ENCODE measurements at regions not wholly inside any gene's neighbourhood (a gene's known extent, or its start where the extent isn't known, plus 50 kb on each side); places are given as distances from the start of the nearest gene placed in this dataset.

DNA sequence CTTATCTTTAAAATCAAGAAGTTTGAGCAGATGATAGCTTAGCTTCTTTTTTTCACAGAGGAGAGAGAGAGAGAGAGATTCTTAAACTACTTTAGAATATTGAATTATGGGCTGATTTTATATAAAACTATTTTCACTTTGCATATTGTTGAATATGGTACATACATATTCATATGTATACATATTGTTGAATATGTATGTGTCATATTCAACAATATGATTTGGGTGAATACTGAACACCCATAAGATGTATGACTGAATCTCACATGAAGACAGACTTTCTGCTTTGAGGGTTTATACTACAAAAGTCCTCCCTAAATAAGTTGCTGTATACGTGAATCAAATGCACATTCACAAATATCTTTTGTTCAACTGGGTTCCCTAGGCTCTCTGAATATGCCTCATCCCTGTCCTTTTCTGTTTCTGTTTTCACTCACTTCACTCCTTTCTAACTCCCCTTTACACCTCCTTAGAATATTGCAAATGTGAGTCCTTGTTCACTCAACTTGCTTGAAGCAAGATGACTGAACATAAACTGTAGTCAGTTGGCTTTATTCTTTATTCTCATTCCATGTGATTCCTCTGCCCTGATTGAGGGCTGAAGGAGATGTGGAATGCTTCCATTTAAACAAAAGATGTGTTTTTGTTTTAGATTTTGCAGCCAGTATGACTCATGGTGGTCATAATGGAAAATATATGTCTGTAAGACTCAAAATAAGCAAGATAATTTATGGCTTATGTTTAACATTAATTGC lies 225.4 kb upstream of the DAB2 start:
- in situ Hi-C loops (cut with MboI; ENCODE audit: low sequenced_read_pairs): no loop called here
- H3K4me3 ChIP-seq: no peak overlapping the region
- H3K9me3 ChIP-seq: no peaks in the 10 kb centered on the region
- no peaks in the 10 kb centered on the region for H3K27me3 ChIP-seq (ENCODE audit: low read depth)
- peaks cover 5% of the 10 kb centered on the region; the same call in 1 of the 2 replicates for H3K4me1 ChIP-seq
- DNase-seq (ENCODE audit: low spot score in 2 of 2): no peak
- no peaks in the 10 kb centered on the region for H3K36me3 ChIP-seq (replicated peaks)

DNA sequence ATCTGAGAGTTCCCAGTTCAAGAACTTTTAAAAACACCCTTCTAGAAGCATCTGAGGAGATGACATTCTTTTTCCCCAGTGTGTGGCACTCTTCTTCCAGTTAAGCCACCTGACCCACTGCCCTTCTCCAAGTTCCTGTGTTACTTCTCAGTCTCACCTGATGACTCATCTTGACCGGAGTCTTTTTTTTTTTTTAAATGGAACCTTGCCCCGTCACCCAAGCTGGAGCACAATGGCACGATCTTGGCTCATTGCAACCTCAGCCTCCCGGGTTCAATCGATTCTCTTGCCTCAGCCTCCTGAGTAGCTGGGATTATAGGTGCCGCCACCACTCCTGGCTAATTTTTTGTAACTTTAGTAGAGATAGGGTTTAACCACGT lies 224.1 kb upstream of the DAB2 start:
- no peaks in the 10 kb centered on the region for H3K9me3 ChIP-seq
- DNase-seq (ENCODE audit: low spot score in 2 of 2): no peak

DNA sequence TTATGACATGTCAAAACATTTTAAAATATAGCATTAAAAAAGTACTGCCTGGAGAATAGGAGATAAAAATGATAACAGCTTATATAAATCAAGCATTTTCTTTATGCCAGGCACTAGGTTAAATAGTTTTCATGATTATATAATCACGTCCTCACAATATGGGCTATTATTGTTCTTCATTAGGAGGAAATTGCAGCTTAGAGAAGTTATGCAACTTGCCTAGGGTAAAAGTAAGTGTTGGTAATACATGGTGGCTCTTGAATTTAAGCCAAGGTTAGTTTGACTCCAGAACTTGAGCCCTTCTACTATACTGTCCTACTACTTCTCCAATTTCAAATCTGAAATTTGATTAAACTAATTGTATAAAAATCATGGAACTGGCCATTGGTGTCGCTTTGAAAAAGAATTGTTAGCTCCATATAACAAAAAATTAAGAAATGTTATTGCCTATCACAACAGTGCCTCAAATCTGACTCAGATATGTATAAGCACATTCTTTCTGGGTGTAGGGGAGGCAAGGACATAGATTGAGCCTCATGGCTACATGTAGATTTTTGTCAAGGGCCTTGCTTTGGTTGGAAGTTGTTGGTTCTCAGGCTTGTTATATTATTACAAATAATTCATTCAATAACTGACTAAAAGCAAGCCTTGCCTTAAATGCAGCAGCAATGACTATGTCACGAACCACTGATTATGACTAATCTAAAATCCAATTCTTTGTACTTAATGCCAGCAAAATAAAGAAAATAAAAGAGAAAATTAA lies 223.5 kb upstream of the DAB2 start:
- Histone ChIP-seq H3K36me3 (replicated peaks) (no peaks in the 10 kb centered on the region), H3K4me3 (no peak overlapping the region), H3K4me1 (peaks cover 5% of the 10 kb centered on the region; the same call in 1 of the 2 replicates), H3K9me3 (no peaks in the 10 kb centered on the region), H3K27me3 (ENCODE audit: low read depth) (no peaks in the 10 kb centered on the region)
- DNase-seq (ENCODE audit: low spot score in 2 of 2): no peak
- in situ Hi-C loops (cut with MboI; ENCODE audit: low sequenced_read_pairs): no loop called here

More for the DNA sequence above, 224.1 kb upstream of the DAB2 start:
- Histone ChIP-seq H3K27me3 (ENCODE audit: low read depth) (no peaks in the 10 kb centered on the region), H3K36me3 (replicated peaks) (no peaks in the 10 kb centered on the region), H3K4me1 (peaks cover 5% of the 10 kb centered on the region; the same call in 1 of the 2 replicates), H3K4me3 (no peak overlapping the region)
- in situ Hi-C loops (cut with MboI; ENCODE audit: low sequenced_read_pairs): no loop called here

DNA sequence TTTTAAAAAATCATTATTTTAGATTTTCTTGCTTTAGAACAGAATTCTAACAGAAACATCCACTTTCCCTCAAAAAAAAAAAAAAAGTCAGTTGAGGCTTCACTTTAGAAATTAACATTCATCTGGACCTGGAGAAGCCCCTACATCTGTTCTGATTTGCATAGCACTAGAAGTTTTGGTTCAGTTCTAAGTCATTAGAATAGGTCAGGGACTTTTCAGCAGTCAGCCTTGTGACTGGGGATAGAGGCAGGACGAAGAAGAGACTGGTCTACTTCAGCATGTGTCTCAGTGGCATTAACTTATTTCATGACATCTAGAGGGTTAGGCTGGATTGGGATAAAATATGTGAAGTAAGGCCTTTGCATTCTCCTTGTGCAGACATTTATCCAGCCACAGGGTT lies 215.8 kb upstream of the DAB2 start:
- Histone ChIP-seq H3K27me3 (ENCODE audit: low read depth) (no peaks in the 10 kb centered on the region), H3K4me3 (no peak overlapping the region), H3K36me3 (replicated peaks) (no peaks in the 10 kb centered on the region), H3K4me1 (no peaks in the 10 kb centered on the region), H3K9me3 (no peaks in the 10 kb centered on the region)
- in situ Hi-C loops (cut with MboI; ENCODE audit: low sequenced_read_pairs): no loop called here
- no peak for DNase-seq (ENCODE audit: low spot score in 2 of 2)

DNA sequence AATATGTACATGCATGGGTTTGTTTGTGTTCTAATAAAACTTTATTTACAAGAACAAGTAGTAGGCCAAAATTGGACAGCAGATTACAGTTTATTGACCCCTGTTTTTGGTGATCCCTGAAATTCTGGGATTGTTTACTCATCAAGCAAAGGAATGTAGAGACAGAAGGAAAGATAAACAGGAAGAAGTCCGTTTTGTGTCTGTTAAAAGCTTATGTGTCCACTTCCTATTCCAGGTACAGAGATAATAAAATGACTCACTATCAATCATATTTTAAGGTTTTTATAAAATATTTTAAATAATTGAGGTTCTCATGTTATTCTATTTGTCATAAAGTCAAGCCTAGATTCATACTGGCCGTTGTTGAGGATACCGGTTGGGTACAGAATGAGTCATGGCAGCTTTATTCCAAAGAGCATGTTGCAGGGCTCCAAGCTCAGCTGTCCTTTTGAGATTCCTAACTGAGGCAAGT lies 214.9 kb upstream of the DAB2 start:
- H3K9me3 ChIP-seq: no peaks in the 10 kb centered on the region
- DNase-seq (ENCODE audit: low spot score in 2 of 2): no peak
- H3K27me3 ChIP-seq (ENCODE audit: low read depth): no peaks in the 10 kb centered on the region
- in situ Hi-C loops (cut with MboI; ENCODE audit: low sequenced_read_pairs): no loop called here
- no peaks in the 10 kb centered on the region for H3K4me1 ChIP-seq
- no peak overlapping the region for H3K4me3 ChIP-seq
- H3K36me3 ChIP-seq (replicated peaks): no peaks in the 10 kb centered on the region

DNA sequence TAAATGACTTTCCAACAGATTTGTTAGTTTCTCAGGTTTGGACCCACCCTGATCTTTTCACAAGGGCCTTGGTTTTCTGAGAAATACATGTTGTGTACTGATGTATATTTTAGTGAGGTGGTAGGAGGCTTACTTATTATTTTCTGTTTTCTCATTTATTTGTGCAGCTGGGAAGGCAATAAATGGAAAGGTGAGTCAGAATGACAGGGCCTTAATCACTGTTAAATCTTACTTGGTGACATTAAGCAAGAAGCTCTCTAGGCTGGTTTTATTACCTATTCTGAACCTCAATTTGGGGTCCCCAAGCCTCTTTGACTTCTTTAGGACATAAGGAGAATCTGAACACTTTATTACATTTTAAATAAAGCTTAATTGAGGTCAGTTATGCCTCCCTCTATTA lies 214.0 kb upstream of the DAB2 start:
- Histone ChIP-seq H3K36me3 (replicated peaks) (no peaks in the 10 kb centered on the region), H3K4me1 (no peaks in the 10 kb centered on the region), H3K4me3 (no peak overlapping the region), H3K27me3 (ENCODE audit: low read depth) (no peaks in the 10 kb centered on the region), H3K9me3 (no peaks in the 10 kb centered on the region)
- DNase-seq (ENCODE audit: low spot score in 2 of 2): no peak
- in situ Hi-C loops (cut with MboI; ENCODE audit: low sequenced_read_pairs): no loop called here

DNA sequence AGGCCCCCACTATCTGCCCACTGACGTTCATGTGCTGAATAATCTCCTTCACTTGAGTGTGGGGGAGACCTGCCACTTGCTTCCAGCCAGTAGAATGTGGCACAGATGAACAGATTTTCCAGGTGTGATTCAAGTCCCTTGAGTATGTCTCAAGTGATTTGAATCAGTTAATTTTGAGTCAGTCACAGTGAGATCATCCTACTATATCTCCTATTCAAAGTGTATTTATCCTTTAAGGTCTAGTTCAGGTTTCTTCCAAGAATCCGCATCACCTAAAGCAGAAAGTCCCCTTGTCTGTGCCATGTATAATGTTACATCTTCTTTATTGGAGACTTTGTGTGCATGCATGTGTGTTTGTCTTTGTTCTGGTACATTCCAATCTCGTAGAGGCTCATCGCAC lies 208.3 kb upstream of the DAB2 start:
- Histone ChIP-seq H3K36me3 (replicated peaks) (no peaks in the 10 kb centered on the region), H3K4me3 (no peak overlapping the region), H3K27me3 (ENCODE audit: low read depth) (no peaks in the 10 kb centered on the region), H3K9me3 (no peaks in the 10 kb centered on the region), H3K4me1 (no peaks in the 10 kb centered on the region)
- no peak for DNase-seq (ENCODE audit: low spot score in 2 of 2)
- in situ Hi-C loops (cut with MboI; ENCODE audit: low sequenced_read_pairs): no loop called here

DNA sequence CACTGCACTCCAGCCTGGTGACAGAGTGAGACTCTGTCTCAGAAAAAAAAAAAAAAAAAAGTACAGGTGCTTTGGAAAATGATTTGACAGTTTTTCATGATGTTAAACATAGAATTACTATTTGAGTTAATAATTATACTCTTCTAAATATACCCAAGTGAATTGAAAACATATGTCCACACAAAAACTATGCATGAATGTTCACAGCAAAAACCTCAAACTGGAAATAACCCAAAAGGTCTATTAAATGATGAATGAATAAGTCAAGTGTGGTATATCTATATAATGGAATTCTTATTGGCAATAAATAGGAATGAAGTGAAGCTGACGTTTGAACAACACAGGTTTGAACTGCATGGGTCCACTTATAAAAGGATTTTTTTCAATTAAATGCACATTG lies 207.2 kb upstream of the DAB2 start:
- in situ Hi-C loops (cut with MboI; ENCODE audit: low sequenced_read_pairs): no loop called here
- Histone ChIP-seq H3K9me3 (no peaks in the 10 kb centered on the region), H3K4me3 (no peak overlapping the region), H3K4me1 (no peaks in the 10 kb centered on the region), H3K36me3 (replicated peaks) (no peaks in the 10 kb centered on the region), H3K27me3 (ENCODE audit: low read depth) (no peaks in the 10 kb centered on the region)
- no peak for DNase-seq (ENCODE audit: low spot score in 2 of 2)

DNA sequence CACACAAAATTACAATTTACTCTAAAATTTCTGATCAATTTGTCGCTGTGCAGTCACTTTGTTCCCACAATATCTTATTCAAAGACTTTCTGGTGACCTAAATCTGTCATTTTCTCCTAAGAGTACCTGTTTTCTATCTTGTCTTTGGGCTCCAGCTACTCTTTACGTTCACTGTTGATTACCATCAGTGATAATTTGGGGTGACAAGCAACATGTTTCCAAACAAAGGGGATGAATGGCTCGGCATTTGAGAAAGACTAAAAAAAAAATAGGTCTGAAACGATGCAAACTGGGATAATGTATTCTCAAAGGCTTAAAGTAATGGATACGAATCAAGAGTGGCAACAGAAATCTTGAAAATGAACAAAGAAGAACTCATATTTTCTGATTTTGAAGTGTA lies 205.2 kb upstream of the DAB2 start:
- Histone ChIP-seq H3K27me3 (ENCODE audit: low read depth) (no peaks in the 10 kb centered on the region), H3K36me3 (replicated peaks) (no peaks in the 10 kb centered on the region), H3K9me3 (no peaks in the 10 kb centered on the region), H3K4me3 (no peak overlapping the region), H3K4me1 (no peaks in the 10 kb centered on the region)
- in situ Hi-C loops (cut with MboI; ENCODE audit: low sequenced_read_pairs): no loop called here
- DNase-seq (ENCODE audit: low spot score in 2 of 2): no peak

DNA sequence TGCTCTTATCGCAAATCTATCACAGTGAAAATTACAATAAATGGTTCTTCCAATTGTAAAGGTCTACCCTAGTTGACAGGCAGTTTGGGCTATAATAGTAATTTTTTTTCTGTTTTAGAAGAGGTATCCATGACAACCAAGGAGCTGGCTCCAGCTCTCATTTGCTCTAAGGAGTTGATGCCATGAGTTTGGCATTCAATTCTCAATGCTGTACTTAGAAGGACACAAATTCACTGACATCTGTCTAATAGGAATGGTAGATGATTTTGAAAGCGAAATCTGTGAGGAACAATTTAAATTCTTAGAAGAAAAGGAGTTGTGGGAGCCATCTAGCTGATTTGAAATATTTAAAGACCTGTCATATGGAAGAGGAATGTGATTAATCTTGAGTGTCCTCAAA lies 203.6 kb upstream of the DAB2 start:
- no peaks in the 10 kb centered on the region for H3K9me3 ChIP-seq
- DNase-seq (ENCODE audit: low spot score in 2 of 2): no peak
- in situ Hi-C loops (cut with MboI; ENCODE audit: low sequenced_read_pairs): no loop called here
- H3K4me3 ChIP-seq: no peak overlapping the region
- no peaks in the 10 kb centered on the region for H3K4me1 ChIP-seq
- H3K27me3 ChIP-seq (ENCODE audit: low read depth): no peaks in the 10 kb centered on the region
- H3K36me3 ChIP-seq (replicated peaks): no peaks in the 10 kb centered on the region

DNA sequence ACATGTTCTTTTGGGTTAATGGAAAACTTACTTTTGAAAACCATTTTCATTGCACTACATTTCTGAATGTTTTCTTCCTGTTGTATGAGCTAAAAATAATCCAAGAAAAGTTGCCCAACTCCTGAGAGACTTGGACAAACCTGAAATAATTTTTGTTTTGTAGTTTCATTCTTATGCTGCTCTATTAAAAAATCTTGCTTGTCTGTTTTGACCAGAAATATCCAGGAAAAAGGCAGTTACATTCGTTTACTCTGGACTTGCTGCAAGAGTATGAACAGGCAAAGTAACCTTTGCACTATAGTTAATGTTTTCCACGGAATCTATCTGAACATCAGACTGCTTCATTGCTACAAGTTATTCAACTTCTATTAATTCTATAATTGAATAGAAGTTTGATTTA lies 200.1 kb upstream of the DAB2 start:
- in situ Hi-C loops (cut with MboI; ENCODE audit: low sequenced_read_pairs): no loop called here
- Histone ChIP-seq H3K9me3 (no peaks in the 10 kb centered on the region), H3K4me3 (no peak overlapping the region), H3K36me3 (replicated peaks) (no peaks in the 10 kb centered on the region), H3K27me3 (ENCODE audit: low read depth) (no peaks in the 10 kb centered on the region), H3K4me1 (no peaks in the 10 kb centered on the region)
- DNase-seq (ENCODE audit: low spot score in 2 of 2): no peak

DNA sequence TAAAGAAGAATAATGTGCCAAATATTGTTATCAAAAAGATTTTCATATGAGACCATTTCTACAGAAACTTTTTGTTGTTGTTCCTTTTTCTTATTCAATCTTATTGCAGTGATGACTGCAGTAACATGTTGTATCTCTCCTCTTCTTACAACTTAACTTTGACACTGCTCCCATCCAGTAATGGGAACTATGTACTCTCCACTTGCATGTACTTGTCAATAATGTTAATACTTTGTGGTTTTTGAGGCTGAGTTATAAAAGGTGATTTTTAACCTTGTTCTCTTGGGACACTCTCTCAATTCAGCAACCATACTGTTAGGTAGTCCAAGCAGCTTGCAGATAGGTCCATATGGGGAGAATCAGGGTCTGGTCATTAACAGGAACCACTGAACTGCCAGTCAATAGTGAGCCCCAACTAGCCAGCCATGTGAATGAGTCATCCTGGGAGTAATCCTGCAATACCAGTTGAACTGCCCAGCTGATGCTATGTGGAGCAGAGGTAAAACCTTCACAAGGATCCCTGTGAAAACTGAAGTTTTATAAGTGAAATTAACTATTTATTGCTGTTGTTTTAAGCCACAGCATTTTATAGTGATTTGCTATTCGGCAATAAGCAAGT lies 199.6 kb upstream of the DAB2 start:
- no peaks in the 10 kb centered on the region for H3K9me3 ChIP-seq
- in situ Hi-C loops (cut with MboI; ENCODE audit: low sequenced_read_pairs): no loop called here
- H3K27me3 ChIP-seq (ENCODE audit: low read depth): no peaks in the 10 kb centered on the region
- no peaks in the 10 kb centered on the region for H3K36me3 ChIP-seq (replicated peaks)
- no peaks in the 10 kb centered on the region for H3K4me1 ChIP-seq
- no peak overlapping the region for H3K4me3 ChIP-seq
- DNase-seq (ENCODE audit: low spot score in 2 of 2): no peak

DNA sequence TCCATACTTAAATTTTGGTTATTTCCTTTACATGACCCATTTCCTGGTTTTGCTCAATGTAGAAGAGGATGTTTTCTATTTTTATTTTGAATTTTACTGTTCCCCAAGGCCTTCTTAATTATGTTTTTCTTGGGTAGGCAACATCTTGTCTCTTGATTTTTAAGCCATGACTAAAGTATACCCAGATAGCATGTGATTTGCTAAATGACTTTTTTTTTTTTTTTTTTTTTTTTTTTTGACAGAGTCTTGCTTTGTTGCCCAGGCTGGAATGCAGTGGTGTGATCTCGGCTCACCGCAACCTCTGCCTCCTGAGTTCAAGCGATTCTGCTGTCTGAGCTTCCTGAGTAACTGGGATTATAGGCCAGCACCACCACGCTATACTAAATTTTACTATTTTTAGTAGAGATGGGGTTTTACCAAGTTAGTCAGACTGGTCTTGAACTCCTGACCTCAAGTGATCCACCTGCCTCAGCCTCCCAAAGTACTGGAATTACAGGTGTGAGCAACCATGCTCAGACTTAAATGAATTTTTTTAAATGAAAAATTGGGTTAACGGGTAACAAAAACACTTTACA lies 198.6 kb upstream of the DAB2 start:
- Histone ChIP-seq H3K9me3 (no peaks in the 10 kb centered on the region), H3K4me3 (no peak overlapping the region), H3K36me3 (replicated peaks) (no peaks in the 10 kb centered on the region), H3K27me3 (ENCODE audit: low read depth) (no peaks in the 10 kb centered on the region), H3K4me1 (no peaks in the 10 kb centered on the region)
- in situ Hi-C loops (cut with MboI; ENCODE audit: low sequenced_read_pairs): no loop called here
- no peak for DNase-seq (ENCODE audit: low spot score in 2 of 2)

DNA sequence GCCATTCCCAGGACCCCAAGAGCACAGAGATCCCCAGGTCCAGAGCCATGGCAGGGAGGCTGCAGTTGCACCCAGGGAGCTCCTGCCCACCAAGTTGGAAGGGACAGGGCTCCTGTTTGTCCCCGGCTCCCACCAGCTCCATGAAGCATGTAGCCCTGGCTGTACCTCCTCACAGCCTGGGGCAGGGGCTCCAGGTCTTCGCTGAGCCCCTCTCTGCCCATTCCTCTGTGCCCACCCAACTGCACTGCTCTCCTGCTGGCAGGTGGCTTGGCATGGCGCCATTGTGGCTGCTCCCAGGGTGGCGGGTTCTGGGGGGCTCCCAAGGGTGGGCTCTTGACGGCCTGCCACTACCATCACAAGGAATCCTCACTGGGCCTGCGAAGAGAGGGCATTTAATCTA lies 197.5 kb upstream of the DAB2 start:
- H3K4me3 ChIP-seq: no peak overlapping the region
- H3K9me3 ChIP-seq: no peaks in the 10 kb centered on the region
- H3K4me1 ChIP-seq: no peaks in the 10 kb centered on the region
- no peaks in the 10 kb centered on the region for H3K36me3 ChIP-seq (replicated peaks)
- H3K27me3 ChIP-seq (ENCODE audit: low read depth): no peaks in the 10 kb centered on the region
- no peak for DNase-seq (ENCODE audit: low spot score in 2 of 2)
- in situ Hi-C loops (cut with MboI; ENCODE audit: low sequenced_read_pairs): no loop called here

Data from HAP-1 (cell line).